ENCODE measurements at regions not wholly inside any gene's neighbourhood (a gene's known extent, or its start where the extent isn't known, plus 50 kb on each side); places are given as distances from the start of the nearest gene placed in this dataset.

GRCh38 chr16:85197611-85198566 is 85.6 kb upstream of the CIBAR2 start (continued):
- TF ChIP-seq ZBTB46 (CRISPR knock-in tag; IDR thresholded peaks at IDR 0.05; ENCODE audit: borderline replicate concordance): no peak
- TF ChIP-seq, protein P1, sequence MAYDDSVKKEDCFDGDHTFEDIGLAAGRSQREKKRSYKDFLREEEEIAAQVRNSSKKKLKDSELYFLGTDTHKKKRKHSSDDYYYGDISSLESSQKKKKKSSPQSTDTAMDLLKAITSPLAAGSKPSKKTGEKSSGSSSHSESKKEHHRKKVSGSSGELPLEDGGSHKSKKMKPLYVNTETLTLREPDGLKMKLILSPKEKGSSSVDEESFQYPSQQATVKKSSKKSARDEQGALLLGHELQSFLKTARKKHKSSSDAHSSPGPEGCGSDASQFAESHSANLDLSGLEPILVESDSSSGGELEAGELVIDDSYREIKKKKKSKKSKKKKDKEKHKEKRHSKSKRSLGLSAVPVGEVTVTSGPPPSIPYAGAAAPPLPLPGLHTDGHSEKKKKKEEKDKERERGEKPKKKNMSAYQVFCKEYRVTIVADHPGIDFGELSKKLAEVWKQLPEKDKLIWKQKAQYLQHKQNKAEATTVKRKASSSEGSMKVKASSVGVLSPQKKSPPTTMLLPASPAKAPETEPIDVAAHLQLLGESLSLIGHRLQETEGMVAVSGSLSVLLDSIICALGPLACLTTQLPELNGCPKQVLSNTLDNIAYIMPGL (CRISPR knock-in tag; IDR thresholded peaks at IDR 0.05; ENCODE audit: borderline replicate concordance in 1 of 2, low read depth in 1 of 2): peak; percentile 75 to 80; a peak in 3 of 4 replicates
- peak; percentile 47; the same call in 1 of the 2 replicates for TF ChIP-seq YEATS2 (CRISPR knock-in tag; IDR thresholded peaks at IDR 0.05; ENCODE audit: borderline replicate concordance)
- peak; percentile 100 for TF ChIP-seq ESRRA (CRISPR knock-in tag; IDR thresholded peaks at IDR 0.05; ENCODE audit: low read depth)
- TF ChIP-seq FOXJ3 (CRISPR knock-in tag; IDR thresholded peaks at IDR 0.05; ENCODE audit: borderline replicate concordance): peak; percentile 89
- TF ChIP-seq PAX8 (CRISPR knock-in tag; IDR thresholded peaks at IDR 0.05; ENCODE audit: borderline replicate concordance): peak; percentile 84
- TF ChIP-seq SALL2 (CRISPR knock-in tag; IDR thresholded peaks at IDR 0.05): peak; percentile 49; the same call in 1 of the 2 replicates
- TF ChIP-seq ZNF619 (CRISPR knock-in tag; IDR thresholded peaks at IDR 0.05): peak; percentile 96; the same call in 1 of the 2 replicates
- peak; percentile 93 for TF ChIP-seq ZFP36L1 (CRISPR knock-in tag; IDR thresholded peaks at IDR 0.05)
- TF ChIP-seq, protein P2, sequence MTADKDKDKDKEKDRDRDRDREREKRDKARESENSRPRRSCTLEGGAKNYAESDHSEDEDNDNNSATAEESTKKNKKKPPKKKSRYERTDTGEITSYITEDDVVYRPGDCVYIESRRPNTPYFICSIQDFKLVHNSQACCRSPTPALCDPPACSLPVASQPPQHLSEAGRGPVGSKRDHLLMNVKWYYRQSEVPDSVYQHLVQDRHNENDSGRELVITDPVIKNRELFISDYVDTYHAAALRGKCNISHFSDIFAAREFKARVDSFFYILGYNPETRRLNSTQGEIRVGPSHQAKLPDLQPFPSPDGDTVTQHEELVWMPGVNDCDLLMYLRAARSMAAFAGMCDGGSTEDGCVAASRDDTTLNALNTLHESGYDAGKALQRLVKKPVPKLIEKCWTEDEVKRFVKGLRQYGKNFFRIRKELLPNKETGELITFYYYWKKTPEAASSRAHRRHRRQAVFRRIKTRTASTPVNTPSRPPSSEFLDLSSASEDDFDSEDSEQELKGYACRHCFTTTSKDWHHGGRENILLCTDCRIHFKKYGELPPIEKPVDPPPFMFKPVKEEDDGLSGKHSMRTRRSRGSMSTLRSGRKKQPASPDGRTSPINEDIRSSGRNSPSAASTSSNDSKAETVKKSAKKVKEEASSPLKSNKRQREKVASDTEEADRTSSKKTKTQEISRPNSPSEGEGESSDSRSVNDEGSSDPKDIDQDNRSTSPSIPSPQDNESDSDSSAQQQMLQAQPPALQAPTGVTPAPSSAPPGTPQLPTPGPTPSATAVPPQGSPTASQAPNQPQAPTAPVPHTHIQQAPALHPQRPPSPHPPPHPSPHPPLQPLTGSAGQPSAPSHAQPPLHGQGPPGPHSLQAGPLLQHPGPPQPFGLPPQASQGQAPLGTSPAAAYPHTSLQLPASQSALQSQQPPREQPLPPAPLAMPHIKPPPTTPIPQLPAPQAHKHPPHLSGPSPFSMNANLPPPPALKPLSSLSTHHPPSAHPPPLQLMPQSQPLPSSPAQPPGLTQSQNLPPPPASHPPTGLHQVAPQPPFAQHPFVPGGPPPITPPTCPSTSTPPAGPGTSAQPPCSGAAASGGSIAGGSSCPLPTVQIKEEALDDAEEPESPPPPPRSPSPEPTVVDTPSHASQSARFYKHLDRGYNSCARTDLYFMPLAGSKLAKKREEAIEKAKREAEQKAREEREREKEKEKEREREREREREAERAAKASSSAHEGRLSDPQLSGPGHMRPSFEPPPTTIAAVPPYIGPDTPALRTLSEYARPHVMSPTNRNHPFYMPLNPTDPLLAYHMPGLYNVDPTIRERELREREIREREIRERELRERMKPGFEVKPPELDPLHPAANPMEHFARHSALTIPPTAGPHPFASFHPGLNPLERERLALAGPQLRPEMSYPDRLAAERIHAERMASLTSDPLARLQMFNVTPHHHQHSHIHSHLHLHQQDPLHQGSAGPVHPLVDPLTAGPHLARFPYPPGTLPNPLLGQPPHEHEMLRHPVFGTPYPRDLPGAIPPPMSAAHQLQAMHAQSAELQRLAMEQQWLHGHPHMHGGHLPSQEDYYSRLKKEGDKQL (CRISPR knock-in tag; IDR thresholded peaks at IDR 0.05; ENCODE audit: low read depth): peak; percentile 69; the same call in 1 of the 2 replicates
- peak; percentile 85; the same call in 1 of the 2 replicates for TF ChIP-seq CBX5 (CRISPR knock-in tag; IDR thresholded peaks at IDR 0.05; ENCODE audit: borderline replicate concordance)
- no peak for TF ChIP-seq ZNF496 (CRISPR knock-in tag; IDR thresholded peaks at IDR 0.05; ENCODE audit: insufficient replicate concordance)
- TF ChIP-seq TCF12 (IDR thresholded peaks at IDR 0.05): no peak
- peak; percentile 67; the same call in 1 of the 2 replicates for TF ChIP-seq TCF12 (CRISPR knock-in tag; IDR thresholded peaks at IDR 0.05)
- TF ChIP-seq ZNF207 (IDR thresholded peaks at IDR 0.05; ENCODE audit: borderline replicate concordance): no peak
